ENCODE measurements at regions not wholly inside any gene's neighbourhood (a gene's known extent, or its start where the extent isn't known, plus 50 kb on each side); places are given as distances from the start of the nearest gene placed in this dataset.

- TF ChIP-seq EP300 (IDR thresholded peaks at IDR 0.05) (no peak), CTCF (IDR thresholded peaks at IDR 0.05) (no peak), POLR2A (IDR thresholded peaks at IDR 0.05) (no peak)
These were observed 494.9 kb downstream of the FOXO1 start for GRCh38 chr13:40171566-40171965.
